Type B pancreatic cell (in vitro differentiated cells): ENCODE measurements at regions not wholly inside any gene's neighbourhood (a gene's known extent, or its start where the extent isn't known, plus 50 kb on each side); places are given as distances from the start of the nearest gene placed in this dataset.

Experiments used
- DNase-seq: peaks from one replicate; pipeline ENCODE4 v3.0.0; 2021; ENCODE audit warnings: mixed read lengths; ENCODE audit not compliant: unreplicated experiment; ENCODE audit errors: extremely low spot score
- H3K27ac Mint-ChIP-seq: 2 replicates; pipeline ENCODE4 v1.8.0; 2021; ENCODE audit warnings: mild to moderate bottlenecking, mixed read lengths
- H3K27me3 Mint-ChIP-seq: 2 replicates; pipeline ENCODE4 v1.8.0; 2021; ENCODE audit warnings: mixed read lengths
- H3K36me3 Mint-ChIP-seq: 2 replicates; pipeline ENCODE4 v1.8.0; 2021; ENCODE audit warnings: mixed read lengths
- H3K4me1 Mint-ChIP-seq: one replicate; pipeline ENCODE4 v1.8.0; 2021; ENCODE audit warnings: mixed read lengths; ENCODE audit not compliant: unreplicated experiment
- H3K4me3 Mint-ChIP-seq: 2 replicates; pipeline ENCODE4 v1.8.0; 2021; ENCODE audit warnings: mild to moderate bottlenecking, mixed read lengths
- H3K9me3 Mint-ChIP-seq: 2 replicates; pipeline ENCODE4 v1.8.0; 2021; ENCODE audit warnings: mixed read lengths
- CTCF ChIP-seq: fragments of 200-600 bp; sonication (generic); conservative IDR thresholded peaks from 2 replicates; pipeline ENCODE4 v1.5.0; 2021; ENCODE audit warnings: antibody characterized with exemption, mild to moderate bottlenecking

- H3K27me3 Mint-ChIP-seq: no peaks in the 10 kb centered on the region
- H3K4me1 Mint-ChIP-seq: peaks cover 6% of the 10 kb centered on the region
- no peak for DNase-seq
- no peaks in the 10 kb centered on the region for H3K9me3 Mint-ChIP-seq
- no peak overlapping the region for H3K27ac Mint-ChIP-seq
- no peak overlapping the region for H3K4me3 Mint-ChIP-seq
- no peaks in the 10 kb centered on the region for H3K36me3 Mint-ChIP-seq
- TF ChIP-seq CTCF: no peak
Measured at GRCh38 chr18:56127322-56128099, 510.9 kb downstream of the TXNL1 start.

- no peak overlapping the region for H3K4me3 Mint-ChIP-seq
- no peaks in the 10 kb centered on the region for H3K27me3 Mint-ChIP-seq
- H3K9me3 Mint-ChIP-seq: no peaks in the 10 kb centered on the region
- peaks cover 6% of the 10 kb centered on the region for H3K4me1 Mint-ChIP-seq
- no peak for TF ChIP-seq CTCF
- H3K27ac Mint-ChIP-seq: no peak overlapping the region
- H3K36me3 Mint-ChIP-seq: no peaks in the 10 kb centered on the region
- no peak for DNase-seq
Measured at GRCh38 chr18:56124186-56124585, 514.2 kb downstream of the TXNL1 start.

- Mint-ChIP-seq H3K27me3 (no peaks in the 10 kb centered on the region), H3K36me3 (no peaks in the 10 kb centered on the region), H3K4me1 (peaks cover 14% of the 10 kb centered on the region), H3K9me3 (no peaks in the 10 kb centered on the region), H3K27ac (no peak overlapping the region), H3K4me3 (no peak overlapping the region)
- DNase-seq: no peak
- no peak for TF ChIP-seq CTCF
Measured at GRCh38 chr18:56121669-56122068, 516.7 kb downstream of the TXNL1 start.

- TF ChIP-seq CTCF: no peak
- Mint-ChIP-seq H3K27ac (no peak overlapping the region), H3K4me3 (no peak overlapping the region), H3K4me1 (peaks cover 14% of the 10 kb centered on the region), H3K27me3 (no peaks in the 10 kb centered on the region), H3K36me3 (no peaks in the 10 kb centered on the region), H3K9me3 (no peaks in the 10 kb centered on the region)
- no peak for DNase-seq
Measured at GRCh38 chr18:56120782-56121181, 517.6 kb downstream of the TXNL1 start.

GRCh38 chr18:56119681-56120080, 518.7 kb downstream of the TXNL1 start:
- H3K4me3 Mint-ChIP-seq: no peak overlapping the region
- H3K4me1 Mint-ChIP-seq: peaks cover 14% of the 10 kb centered on the region
- H3K27ac Mint-ChIP-seq: no peak overlapping the region
- no peaks in the 10 kb centered on the region for H3K36me3 Mint-ChIP-seq
- TF ChIP-seq CTCF: no peak
- H3K9me3 Mint-ChIP-seq: no peaks in the 10 kb centered on the region
- H3K27me3 Mint-ChIP-seq: no peaks in the 10 kb centered on the region
- no peak for DNase-seq
